H1 (cell line): ENCODE measurements at regions not wholly inside any gene's neighbourhood (a gene's known extent, or its start where the extent isn't known, plus 50 kb on each side); places are given as distances from the start of the nearest gene placed in this dataset.

ENCODE experiments used
- BACH1 ChIP-seq: IDR thresholded peaks from 2 replicates; pipeline ENCODE4 v1.6.1; 2012; ENCODE audit warnings: low read length, improper control_type of control experiment
- CHD7 ChIP-seq: fragments of 300-600 bp; sonication (generic); IDR thresholded peaks from 2 replicates; pipeline ENCODE4 v1.7.1; 2012; ENCODE audit warnings: low read length, moderate library complexity, mild to moderate bottlenecking, inconsistent platforms; ENCODE audit not compliant: insufficient replicate concordance
- CREB1 ChIP-seq: IDR thresholded peaks from 2 replicates; pipeline ENCODE4 v1.6.1; 2012; ENCODE audit warnings: inconsistent platforms
- NANOG ChIP-seq: IDR thresholded peaks from 2 replicates; pipeline ENCODE4 v1.6.1; 2011; ENCODE audit warnings: low read length, low read depth, mild to moderate bottlenecking, inconsistent platforms; ENCODE audit not compliant: insufficient read depth, poor library complexity, severe bottlenecking
- POLR2A ChIP-seq, 2 experiments: IDR thresholded peaks; 1 replicate in 1 of 2; 2 replicates in 1 of 2; pipeline ENCODE4 v1.6.1; 2011; ENCODE audit warnings: low read depth in 2 of 2, low read length in 2 of 2, mild to moderate bottlenecking in 2 of 2; ENCODE audit errors: control extremely low read depth in 1 of 2
- SP1 ChIP-seq: IDR thresholded peaks from 2 replicates; pipeline ENCODE4 v1.6.1; 2011; ENCODE audit warnings: low read depth, low read length
- TF ChIP-seq, protein P1 (sequence below), 3 experiments: IDR thresholded peaks; 1 replicate in 2 of 3; 2 replicates in 1 of 3; pipeline versions ENCODE4 v1.5.1 to v1.6.1; 2011; ENCODE audit warnings: low read length in 3 of 3, mild to moderate bottlenecking in 3 of 3, inconsistent platforms in 2 of 3, low read depth in 1 of 3, moderate library complexity in 1 of 3; ENCODE audit not compliant: insufficient read depth in 1 of 3; ENCODE audit errors: control extremely low read depth in 1 of 3
- TF ChIP-seq, protein P2 (sequence below): IDR thresholded peaks from 2 replicates; pipeline ENCODE4 v1.6.1; 2012; ENCODE audit warnings: low read length, inconsistent platforms

GRCh38 chr13:38417727-38418126, 68.1 kb downstream of the UFM1 start (continued):
- TF ChIP-seq, protein P1, sequence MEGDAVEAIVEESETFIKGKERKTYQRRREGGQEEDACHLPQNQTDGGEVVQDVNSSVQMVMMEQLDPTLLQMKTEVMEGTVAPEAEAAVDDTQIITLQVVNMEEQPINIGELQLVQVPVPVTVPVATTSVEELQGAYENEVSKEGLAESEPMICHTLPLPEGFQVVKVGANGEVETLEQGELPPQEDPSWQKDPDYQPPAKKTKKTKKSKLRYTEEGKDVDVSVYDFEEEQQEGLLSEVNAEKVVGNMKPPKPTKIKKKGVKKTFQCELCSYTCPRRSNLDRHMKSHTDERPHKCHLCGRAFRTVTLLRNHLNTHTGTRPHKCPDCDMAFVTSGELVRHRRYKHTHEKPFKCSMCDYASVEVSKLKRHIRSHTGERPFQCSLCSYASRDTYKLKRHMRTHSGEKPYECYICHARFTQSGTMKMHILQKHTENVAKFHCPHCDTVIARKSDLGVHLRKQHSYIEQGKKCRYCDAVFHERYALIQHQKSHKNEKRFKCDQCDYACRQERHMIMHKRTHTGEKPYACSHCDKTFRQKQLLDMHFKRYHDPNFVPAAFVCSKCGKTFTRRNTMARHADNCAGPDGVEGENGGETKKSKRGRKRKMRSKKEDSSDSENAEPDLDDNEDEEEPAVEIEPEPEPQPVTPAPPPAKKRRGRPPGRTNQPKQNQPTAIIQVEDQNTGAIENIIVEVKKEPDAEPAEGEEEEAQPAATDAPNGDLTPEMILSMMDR (IDR thresholded peaks at IDR 0.05; ENCODE audit: control extremely low read depth in 1 of 3, insufficient read depth in 1 of 3, low read depth in 1 of 3, low read length in 3 of 3), result peak in 2 of 3 experiments; percentile 53 to 71; a peak in 3 of 4 replicates
- TF ChIP-seq BACH1 (peak; percentile 54; the same call in 1 of the 2 replicates), POLR2A (IDR thresholded peaks at IDR 0.05; ENCODE audit: control extremely low read depth in 1 of 2, low read depth in 2 of 2, low read length in 2 of 2) (no peak), CREB1 (no peak), SP1 (no peak), NANOG (no peak), CHD7 (no peak)
- TF ChIP-seq, protein P2, sequence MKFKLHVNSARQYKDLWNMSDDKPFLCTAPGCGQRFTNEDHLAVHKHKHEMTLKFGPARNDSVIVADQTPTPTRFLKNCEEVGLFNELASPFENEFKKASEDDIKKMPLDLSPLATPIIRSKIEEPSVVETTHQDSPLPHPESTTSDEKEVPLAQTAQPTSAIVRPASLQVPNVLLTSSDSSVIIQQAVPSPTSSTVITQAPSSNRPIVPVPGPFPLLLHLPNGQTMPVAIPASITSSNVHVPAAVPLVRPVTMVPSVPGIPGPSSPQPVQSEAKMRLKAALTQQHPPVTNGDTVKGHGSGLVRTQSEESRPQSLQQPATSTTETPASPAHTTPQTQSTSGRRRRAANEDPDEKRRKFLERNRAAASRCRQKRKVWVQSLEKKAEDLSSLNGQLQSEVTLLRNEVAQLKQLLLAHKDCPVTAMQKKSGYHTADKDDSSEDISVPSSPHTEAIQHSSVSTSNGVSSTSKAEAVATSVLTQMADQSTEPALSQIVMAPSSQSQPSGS, result no peak
